Liver (tissue), 8 donors: ENCODE measurements at regions not wholly inside any gene's neighbourhood (a gene's known extent, or its start where the extent isn't known, plus 50 kb on each side); places are given as distances from the start of the nearest gene placed in this dataset.

Source experiments
- DNase-seq: peaks from one replicate; pipeline ENCODE4 v3.0.0-alpha.2; 2017; ENCODE audit warnings: low spot score
- H3K27ac ChIP-seq, 2 donors: one replicate each; pipeline ENCODE4 v1.7.0; 2013; ENCODE audit warnings: inconsistent platforms in 2 of 2, low read length in 2 of 2, control low read depth in 1 of 2, low read depth in 1 of 2, mild to moderate bottlenecking in 1 of 2
- H3K27me3 ChIP-seq, 4 donors: one replicate each; pipeline versions ENCODE4 v1.6.1 to v1.7.0; 2013; ENCODE audit warnings: low read length in 3 of 4, inconsistent platforms in 1 of 4, mild to moderate bottlenecking in 1 of 4, moderate library complexity in 1 of 4; ENCODE audit not compliant: control insufficient read depth in 4 of 4, insufficient read depth in 4 of 4
- H3K36me3 ChIP-seq, 4 donors: one replicate each; pipeline versions ENCODE4 v1.6.1 to v1.7.0; 2013; ENCODE audit warnings: low read length in 3 of 4, mild to moderate bottlenecking in 3 of 4, low read depth in 1 of 4, moderate library complexity in 1 of 4; ENCODE audit not compliant: control insufficient read depth in 4 of 4, insufficient read depth in 3 of 4
- H3K4me1 ChIP-seq, 4 donors: one replicate each; pipeline versions ENCODE4 v1.6.1 to v1.7.0; 2013; ENCODE audit warnings: low read length in 3 of 4, mild to moderate bottlenecking in 3 of 4, moderate library complexity in 1 of 4; ENCODE audit not compliant: control insufficient read depth in 4 of 4, insufficient read depth in 4 of 4
- H3K4me3 ChIP-seq, 3 donors: one replicate each; pipeline versions ENCODE4 v1.6.1 to v1.7.0; 2013; ENCODE audit warnings: low read length in 3 of 3, control low read depth in 1 of 3, low read depth in 1 of 3, mild to moderate bottlenecking in 1 of 3
- H3K9ac ChIP-seq, 2 donors: one replicate each; pipeline ENCODE4 v1.7.0; 2013; ENCODE audit warnings: low read length in 2 of 2, mild to moderate bottlenecking in 2 of 2, moderate library complexity in 2 of 2, control low read depth in 1 of 2, low read depth in 1 of 2
- H3K9me3 ChIP-seq, 4 donors: one replicate each; pipeline versions ENCODE4 v1.6.1 to v1.7.0; 2013; ENCODE audit warnings: low read length in 3 of 4; ENCODE audit not compliant: control insufficient read depth in 4 of 4
- EGR1 ChIP-seq, 2 donors: IDR thresholded peaks; 2 replicates each; pipeline ENCODE4 v1.6.1; 2016 to 2018; ENCODE audit warnings: antibody characterized with exemption in 2 of 2, low read depth in 2 of 2
- FOXA2 ChIP-seq: IDR thresholded peaks from 2 replicates; pipeline ENCODE4 v1.6.1; 2016; ENCODE audit warnings: antibody characterized with exemption
- GABPA ChIP-seq, 2 donors: IDR thresholded peaks in 1 of 2; conservative IDR thresholded peaks in 1 of 2; 2 replicates each; pipeline ENCODE4 v1.6.1; 2016; ENCODE audit warnings: antibody characterized with exemption in 2 of 2, mild to moderate bottlenecking in 1 of 2, moderate library complexity in 1 of 2
- HNF4A ChIP-seq, 2 donors: conservative IDR thresholded peaks; 2 replicates each; pipeline ENCODE4 v1.6.1; 2016; ENCODE audit warnings: antibody characterized with exemption in 2 of 2, mild to moderate bottlenecking in 2 of 2
- JUND ChIP-seq, 2 donors: IDR thresholded peaks; 2 replicates each; pipeline ENCODE4 v1.6.1; 2016; ENCODE audit warnings: antibody characterized with exemption in 2 of 2
- NR2F2 ChIP-seq: IDR thresholded peaks from 2 replicates; pipeline ENCODE4 v1.6.1; 2016; ENCODE audit warnings: antibody characterized with exemption
- RAD21 ChIP-seq, 2 donors: IDR thresholded peaks; 2 replicates each; pipeline ENCODE4 v1.6.1; 2016; ENCODE audit warnings: antibody characterized with exemption in 2 of 2, mild to moderate bottlenecking in 2 of 2
- RXRA ChIP-seq, 2 donors: IDR thresholded peaks; 2 replicates each; pipeline ENCODE4 v1.6.1; 2017 to 2018; ENCODE audit warnings: antibody characterized with exemption in 2 of 2, mild to moderate bottlenecking in 1 of 2
- SP1 ChIP-seq: IDR thresholded peaks from 2 replicates; pipeline ENCODE4 v1.6.1; 2018; ENCODE audit warnings: antibody characterized with exemption, mild to moderate bottlenecking
- TAF1 ChIP-seq: conservative IDR thresholded peaks from 2 replicates; pipeline ENCODE4 v1.6.1; 2016; ENCODE audit warnings: antibody characterized with exemption, mild to moderate bottlenecking
- YY1 ChIP-seq: IDR thresholded peaks from 2 replicates; pipeline ENCODE4 v1.6.1; 2016; ENCODE audit warnings: antibody characterized with exemption, mild to moderate bottlenecking
- WGBS: extraction: QIAGEN DNeasy Blood & Tissue Kit; methylation state at CpG from one replicate; pipeline ENCODE4 v1.1.7; 2013; 5-methylcytosine and 5-hydroxymethylcytosine counted together
- TF ChIP-seq, protein P1 (sequence below): IDR thresholded peaks from 2 replicates; pipeline ENCODE4 v1.6.1; 2016; ENCODE audit warnings: antibody characterized with exemption, mild to moderate bottlenecking
- TF ChIP-seq, protein P2 (sequence below): IDR thresholded peaks from 2 replicates; pipeline ENCODE4 v1.6.1; 2016; ENCODE audit warnings: antibody characterized with exemption
- TF ChIP-seq, protein P3 (sequence below): fragments of 150-350 bp; IDR thresholded peaks from 2 replicates; pipeline ENCODE4 v1.5.1; 2017; ENCODE audit warnings: improper control_type of control experiment, low read depth, low read length; ENCODE audit not compliant: missing input control
- TF ChIP-seq, protein P4 (sequence below): IDR thresholded peaks from 2 replicates; pipeline ENCODE4 v1.6.1; 2016; ENCODE audit warnings: antibody characterized with exemption
- donor health status: healthy.
- donor health status: healthy.
- donor health status: healthy.
- donor health status: healthy.
- donor health status: healthy.

DNA sequence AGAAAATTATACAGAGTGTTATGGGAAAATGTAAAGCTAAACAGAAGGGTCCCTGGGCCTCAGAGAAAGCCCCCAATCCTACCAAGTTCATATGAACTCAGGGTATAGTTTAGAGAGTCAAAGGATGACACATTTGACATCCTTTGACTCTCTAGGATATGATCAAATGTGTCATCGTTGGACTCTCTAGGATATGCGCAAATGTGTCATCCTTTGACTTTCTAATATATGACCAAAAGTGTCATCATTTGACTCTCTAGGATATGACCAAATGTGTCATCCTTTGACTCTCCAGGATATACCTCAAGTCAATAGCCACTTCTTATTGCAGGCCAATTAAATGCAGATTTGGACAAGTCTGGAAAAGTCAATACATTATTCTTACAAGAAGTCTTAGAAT is 204.8 kb upstream of the IGF1 start:
- TF ChIP-seq JUND (IDR thresholded peaks at IDR 0.05) (no peak), NR2F2 (no peak), YY1 (no peak), FOXA2 (no peak), TAF1 (no peak), GABPA (IDR thresholded peaks at IDR 0.05 in 1 of 2, conservative IDR thresholded peaks at IDR 0.05 in 1 of 2) (no peak), SP1 (no peak), RAD21 (IDR thresholded peaks at IDR 0.05) (no peak), HNF4A (conservative IDR thresholded peaks at IDR 0.05) (no peak)
- TF ChIP-seq, protein P1, sequence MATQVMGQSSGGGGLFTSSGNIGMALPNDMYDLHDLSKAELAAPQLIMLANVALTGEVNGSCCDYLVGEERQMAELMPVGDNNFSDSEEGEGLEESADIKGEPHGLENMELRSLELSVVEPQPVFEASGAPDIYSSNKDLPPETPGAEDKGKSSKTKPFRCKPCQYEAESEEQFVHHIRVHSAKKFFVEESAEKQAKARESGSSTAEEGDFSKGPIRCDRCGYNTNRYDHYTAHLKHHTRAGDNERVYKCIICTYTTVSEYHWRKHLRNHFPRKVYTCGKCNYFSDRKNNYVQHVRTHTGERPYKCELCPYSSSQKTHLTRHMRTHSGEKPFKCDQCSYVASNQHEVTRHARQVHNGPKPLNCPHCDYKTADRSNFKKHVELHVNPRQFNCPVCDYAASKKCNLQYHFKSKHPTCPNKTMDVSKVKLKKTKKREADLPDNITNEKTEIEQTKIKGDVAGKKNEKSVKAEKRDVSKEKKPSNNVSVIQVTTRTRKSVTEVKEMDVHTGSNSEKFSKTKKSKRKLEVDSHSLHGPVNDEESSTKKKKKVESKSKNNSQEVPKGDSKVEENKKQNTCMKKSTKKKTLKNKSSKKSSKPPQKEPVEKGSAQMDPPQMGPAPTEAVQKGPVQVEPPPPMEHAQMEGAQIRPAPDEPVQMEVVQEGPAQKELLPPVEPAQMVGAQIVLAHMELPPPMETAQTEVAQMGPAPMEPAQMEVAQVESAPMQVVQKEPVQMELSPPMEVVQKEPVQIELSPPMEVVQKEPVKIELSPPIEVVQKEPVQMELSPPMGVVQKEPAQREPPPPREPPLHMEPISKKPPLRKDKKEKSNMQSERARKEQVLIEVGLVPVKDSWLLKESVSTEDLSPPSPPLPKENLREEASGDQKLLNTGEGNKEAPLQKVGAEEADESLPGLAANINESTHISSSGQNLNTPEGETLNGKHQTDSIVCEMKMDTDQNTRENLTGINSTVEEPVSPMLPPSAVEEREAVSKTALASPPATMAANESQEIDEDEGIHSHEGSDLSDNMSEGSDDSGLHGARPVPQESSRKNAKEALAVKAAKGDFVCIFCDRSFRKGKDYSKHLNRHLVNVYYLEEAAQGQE, result no peak
- TF ChIP-seq, protein P2, sequence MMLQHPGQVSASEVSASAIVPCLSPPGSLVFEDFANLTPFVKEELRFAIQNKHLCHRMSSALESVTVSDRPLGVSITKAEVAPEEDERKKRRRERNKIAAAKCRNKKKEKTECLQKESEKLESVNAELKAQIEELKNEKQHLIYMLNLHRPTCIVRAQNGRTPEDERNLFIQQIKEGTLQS, result no peak
- TF ChIP-seq, protein P3, sequence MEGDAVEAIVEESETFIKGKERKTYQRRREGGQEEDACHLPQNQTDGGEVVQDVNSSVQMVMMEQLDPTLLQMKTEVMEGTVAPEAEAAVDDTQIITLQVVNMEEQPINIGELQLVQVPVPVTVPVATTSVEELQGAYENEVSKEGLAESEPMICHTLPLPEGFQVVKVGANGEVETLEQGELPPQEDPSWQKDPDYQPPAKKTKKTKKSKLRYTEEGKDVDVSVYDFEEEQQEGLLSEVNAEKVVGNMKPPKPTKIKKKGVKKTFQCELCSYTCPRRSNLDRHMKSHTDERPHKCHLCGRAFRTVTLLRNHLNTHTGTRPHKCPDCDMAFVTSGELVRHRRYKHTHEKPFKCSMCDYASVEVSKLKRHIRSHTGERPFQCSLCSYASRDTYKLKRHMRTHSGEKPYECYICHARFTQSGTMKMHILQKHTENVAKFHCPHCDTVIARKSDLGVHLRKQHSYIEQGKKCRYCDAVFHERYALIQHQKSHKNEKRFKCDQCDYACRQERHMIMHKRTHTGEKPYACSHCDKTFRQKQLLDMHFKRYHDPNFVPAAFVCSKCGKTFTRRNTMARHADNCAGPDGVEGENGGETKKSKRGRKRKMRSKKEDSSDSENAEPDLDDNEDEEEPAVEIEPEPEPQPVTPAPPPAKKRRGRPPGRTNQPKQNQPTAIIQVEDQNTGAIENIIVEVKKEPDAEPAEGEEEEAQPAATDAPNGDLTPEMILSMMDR, result no peak
- TF ChIP-seq, protein P4, sequence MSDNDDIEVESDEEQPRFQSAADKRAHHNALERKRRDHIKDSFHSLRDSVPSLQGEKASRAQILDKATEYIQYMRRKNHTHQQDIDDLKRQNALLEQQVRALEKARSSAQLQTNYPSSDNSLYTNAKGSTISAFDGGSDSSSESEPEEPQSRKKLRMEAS, result no peak
- no peak overlapping the region for H3K27ac ChIP-seq
- H3K36me3 ChIP-seq, result no peaks in the 10 kb centered on the region
- no peaks in the 10 kb centered on the region for H3K9me3 ChIP-seq
- WGBS, result 96% methylated on average over 2 of the region's 2 CpGs
- no peaks in the 10 kb centered on the region for H3K27me3 ChIP-seq
- H3K4me1 ChIP-seq, result peaks cover 0 to 2% (median 0%) of the 10 kb centered on the region in 4 donors
- DNase-seq, result no peak
- H3K4me3 ChIP-seq, result no peak overlapping the region
- H3K9ac ChIP-seq, result no peak overlapping the region

DNA sequence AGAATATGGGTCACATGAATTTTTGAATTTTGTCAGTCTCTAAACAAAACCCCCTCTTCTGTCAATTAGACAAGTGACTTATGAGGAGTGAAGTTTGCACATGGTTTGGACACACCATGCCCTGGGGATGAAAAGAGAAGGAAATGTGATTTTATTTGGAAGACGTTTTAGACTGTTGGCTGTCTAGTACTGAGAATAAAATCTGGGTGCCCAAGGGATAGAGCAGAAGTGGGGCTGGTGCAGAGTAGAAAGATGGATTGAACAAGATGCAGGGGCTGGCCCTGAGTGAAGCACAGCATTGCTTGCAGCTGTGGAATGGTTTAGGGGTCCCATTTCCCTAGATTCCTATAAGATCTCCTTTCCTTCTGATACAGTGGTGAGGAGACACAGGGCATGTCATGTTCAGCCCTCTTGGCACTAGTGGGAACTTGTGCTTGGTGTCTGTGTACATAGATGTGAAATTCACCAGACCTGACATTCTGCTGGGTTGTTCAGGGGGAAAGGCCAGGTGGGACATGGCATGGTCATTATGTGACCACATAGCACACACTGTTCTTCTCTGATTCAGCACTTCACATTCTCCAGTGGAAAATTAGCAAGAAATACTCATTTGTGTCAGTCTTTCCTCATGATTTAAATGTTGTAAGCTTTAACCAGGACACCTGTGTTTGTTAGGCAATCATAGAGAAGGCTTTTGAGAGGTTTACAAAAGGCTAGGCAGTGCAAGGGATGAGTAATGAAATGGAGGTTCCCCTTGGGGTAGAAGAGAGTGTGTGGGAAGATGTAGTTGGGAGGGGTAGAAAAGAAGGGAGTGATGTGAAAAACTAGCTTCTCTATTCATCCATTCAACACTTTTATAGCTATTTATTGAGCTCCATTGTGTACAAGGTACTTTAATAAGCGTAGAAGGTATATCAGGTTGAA is 202.3 kb upstream of the IGF1 start:
- 85% methylated on average over 2 of the region's 2 CpGs for WGBS
- no peak for DNase-seq
- Histone ChIP-seq H3K4me3 (no peak overlapping the region), H3K4me1 (peaks cover 0 to 4% (median 0%) of the 10 kb centered on the region in 4 donors), H3K9me3 (peaks cover 0 to 4% (median 0%) of the 10 kb centered on the region in 4 donors), H3K27me3 (no peaks in the 10 kb centered on the region), H3K27ac (no peak overlapping the region), H3K36me3 (no peaks in the 10 kb centered on the region), H3K9ac (no peak overlapping the region)
- TF ChIP-seq JUND (IDR thresholded peaks at IDR 0.05) (no peak), RXRA (IDR thresholded peaks at IDR 0.05) (no peak), EGR1 (IDR thresholded peaks at IDR 0.05; ENCODE audit: low read depth in 2 of 2) (no peak), HNF4A (conservative IDR thresholded peaks at IDR 0.05) (no peak), FOXA2 (no peak), RAD21 (IDR thresholded peaks at IDR 0.05) (no peak)
